ENCODE measurements at regions not wholly inside any gene's neighbourhood (a gene's known extent, or its start where the extent isn't known, plus 50 kb on each side); places are given as distances from the start of the nearest gene placed in this dataset.
"Not testable (repeated sequence)": the region's sequence is repeated elsewhere in the genome, so short reads cannot be mapped to it uniquely, and the experiment has no call there.

- not testable (repeated sequence) for H3K27ac ChIP-seq (ENCODE audit: low read depth, low read length); H3K36me3 Mint-ChIP-seq (ENCODE audit: low read depth); H3K9ac ChIP-seq (ENCODE audit: extremely low read depth, low read length, poor library complexity, severe bottlenecking); H3K4me1 ChIP-seq (ENCODE audit: control insufficient read depth, insufficient read depth, low read length); DNase-seq; H3K4me3 ChIP-seq (ENCODE audit: low read length); H3K27me3 ChIP-seq (ENCODE audit: control insufficient read depth, insufficient read depth, low read length, poor library complexity, severe bottlenecking); H3K27ac Mint-ChIP-seq; H3K4me3 Mint-ChIP-seq; H3K36me3 ChIP-seq (ENCODE audit: control insufficient read depth, insufficient read depth, low read length); H3K27me3 Mint-ChIP-seq (ENCODE audit: insufficient read depth)
- peaks cover 56% of the 10 kb centered on the region for H3K9me3 ChIP-seq (ENCODE audit: control insufficient read depth, low read length)
- Mint-ChIP-seq H3K9me3 (peaks cover 25% of the 10 kb centered on the region), H3K4me1 (peaks cover 19% of the 10 kb centered on the region)
- 94 to 95% methylated on average over 4 to 6 of the region's 7 CpGs for WGBS, 2 experiments (ENCODE audit: insufficient coverage in 1 of 2, insufficient read length in 1 of 2)
Measured at GRCh38 chr3:17812328-17812727, 69.9 kb upstream of the TBC1D5 start.

- peaks cover 8% of the 10 kb centered on the region for H3K4me1 ChIP-seq (ENCODE audit: control insufficient read depth, insufficient read depth, low read length)
- no peak overlapping the region for H3K27ac ChIP-seq (ENCODE audit: low read depth, low read length)
- peak overlapping the region; percentile 15 for H3K4me3 ChIP-seq (ENCODE audit: low read length)
- H3K9ac ChIP-seq (ENCODE audit: extremely low read depth, low read length, poor library complexity, severe bottlenecking), result no peak overlapping the region
- TF ChIP-seq, protein P1, sequence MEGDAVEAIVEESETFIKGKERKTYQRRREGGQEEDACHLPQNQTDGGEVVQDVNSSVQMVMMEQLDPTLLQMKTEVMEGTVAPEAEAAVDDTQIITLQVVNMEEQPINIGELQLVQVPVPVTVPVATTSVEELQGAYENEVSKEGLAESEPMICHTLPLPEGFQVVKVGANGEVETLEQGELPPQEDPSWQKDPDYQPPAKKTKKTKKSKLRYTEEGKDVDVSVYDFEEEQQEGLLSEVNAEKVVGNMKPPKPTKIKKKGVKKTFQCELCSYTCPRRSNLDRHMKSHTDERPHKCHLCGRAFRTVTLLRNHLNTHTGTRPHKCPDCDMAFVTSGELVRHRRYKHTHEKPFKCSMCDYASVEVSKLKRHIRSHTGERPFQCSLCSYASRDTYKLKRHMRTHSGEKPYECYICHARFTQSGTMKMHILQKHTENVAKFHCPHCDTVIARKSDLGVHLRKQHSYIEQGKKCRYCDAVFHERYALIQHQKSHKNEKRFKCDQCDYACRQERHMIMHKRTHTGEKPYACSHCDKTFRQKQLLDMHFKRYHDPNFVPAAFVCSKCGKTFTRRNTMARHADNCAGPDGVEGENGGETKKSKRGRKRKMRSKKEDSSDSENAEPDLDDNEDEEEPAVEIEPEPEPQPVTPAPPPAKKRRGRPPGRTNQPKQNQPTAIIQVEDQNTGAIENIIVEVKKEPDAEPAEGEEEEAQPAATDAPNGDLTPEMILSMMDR (conservative IDR thresholded peaks at IDR 0.05), result no peak
- peaks cover 49% of the 10 kb centered on the region for H3K9me3 ChIP-seq (ENCODE audit: control insufficient read depth, low read length)
- Mint-ChIP-seq H3K4me1 (peaks cover 19% of the 10 kb centered on the region), H3K4me3 (no peak overlapping the region), H3K27ac (no peak overlapping the region), H3K9me3 (peaks cover 18% of the 10 kb centered on the region), H3K36me3 (ENCODE audit: low read depth) (peaks cover 1% of the 10 kb centered on the region), H3K27me3 (ENCODE audit: insufficient read depth) (no peaks in the 10 kb centered on the region)
- H3K36me3 ChIP-seq (ENCODE audit: control insufficient read depth, insufficient read depth, low read length), result no peaks in the 10 kb centered on the region
- DNase-seq, result no peak
- no peaks in the 10 kb centered on the region for H3K27me3 ChIP-seq (ENCODE audit: control insufficient read depth, insufficient read depth, low read length, poor library complexity, severe bottlenecking)
Measured at GRCh38 chr3:17811646-17812045, 69.2 kb upstream of the TBC1D5 start.

DNA sequence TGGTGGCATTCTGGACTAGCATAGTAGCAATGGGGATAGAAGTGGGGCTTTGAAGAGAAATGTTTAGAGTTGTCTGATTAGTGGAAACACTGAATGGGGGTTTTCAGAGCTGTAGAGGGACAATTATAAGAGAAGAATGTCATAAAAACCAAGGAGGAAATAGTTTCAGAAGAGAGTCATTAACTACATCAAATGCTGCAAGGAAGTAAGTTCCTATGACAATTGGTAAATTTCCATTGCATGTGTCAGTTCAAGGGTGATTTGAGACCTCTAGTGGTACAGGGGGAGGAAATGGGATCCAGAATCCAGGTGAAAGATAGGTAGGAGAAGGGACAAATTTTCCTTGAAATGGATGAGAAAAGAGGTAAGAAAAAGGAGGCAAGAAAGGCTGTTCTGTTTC, 68.3 kb upstream of the TBC1D5 start:
- Histone ChIP-seq H3K36me3 (ENCODE audit: control insufficient read depth, insufficient read depth, low read length) (no peaks in the 10 kb centered on the region), H3K9me3 (ENCODE audit: control insufficient read depth, low read length) (peaks cover 40% of the 10 kb centered on the region), H3K9ac (ENCODE audit: extremely low read depth, low read length, poor library complexity, severe bottlenecking) (no peak overlapping the region), H3K4me1 (ENCODE audit: control insufficient read depth, insufficient read depth, low read length) (peaks cover 8% of the 10 kb centered on the region), H3K27ac (ENCODE audit: low read depth, low read length) (no peak overlapping the region), H3K27me3 (ENCODE audit: control insufficient read depth, insufficient read depth, low read length, poor library complexity, severe bottlenecking) (no peaks in the 10 kb centered on the region), H3K4me3 (ENCODE audit: low read length) (no peak overlapping the region)
- Mint-ChIP-seq H3K9me3 (peaks cover 10% of the 10 kb centered on the region), H3K27ac (no peak overlapping the region), H3K4me1 (peaks cover 19% of the 10 kb centered on the region), H3K4me3 (no peak overlapping the region), H3K27me3 (ENCODE audit: insufficient read depth) (no peaks in the 10 kb centered on the region), H3K36me3 (ENCODE audit: low read depth) (no peaks in the 10 kb centered on the region)
- no peak for DNase-seq
- TF ChIP-seq, protein P1 (conservative IDR thresholded peaks at IDR 0.05), result peak; percentile 64

DNA sequence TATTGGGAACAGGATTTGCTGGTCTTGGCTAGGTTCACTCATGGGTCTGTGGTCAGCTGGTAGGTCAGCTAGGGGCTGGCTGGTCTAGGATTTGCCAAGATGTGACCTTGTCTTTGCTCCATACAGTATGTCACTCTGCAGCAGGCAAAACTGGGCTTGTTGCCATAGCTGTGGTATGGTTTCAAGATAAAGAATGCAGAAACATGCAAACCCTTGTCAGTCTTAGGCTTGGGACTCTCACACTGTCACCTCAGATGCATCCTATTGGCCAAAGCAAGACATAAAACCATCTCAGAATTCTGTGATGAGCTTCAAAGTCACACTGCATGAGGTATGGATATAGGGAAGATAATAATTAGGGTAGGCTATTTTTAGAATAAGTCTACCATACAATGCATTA, 66.6 kb upstream of the TBC1D5 start:
- Histone ChIP-seq H3K4me3 (ENCODE audit: low read length) (no peak overlapping the region), H3K4me1 (ENCODE audit: control insufficient read depth, insufficient read depth, low read length) (peaks cover 8% of the 10 kb centered on the region), H3K9me3 (ENCODE audit: control insufficient read depth, low read length) (peaks cover 22% of the 10 kb centered on the region), H3K36me3 (ENCODE audit: control insufficient read depth, insufficient read depth, low read length) (no peaks in the 10 kb centered on the region), H3K27me3 (ENCODE audit: control insufficient read depth, insufficient read depth, low read length, poor library complexity, severe bottlenecking) (no peaks in the 10 kb centered on the region), H3K9ac (ENCODE audit: extremely low read depth, low read length, poor library complexity, severe bottlenecking) (no peak overlapping the region), H3K27ac (ENCODE audit: low read depth, low read length) (no peak overlapping the region)
- Mint-ChIP-seq H3K27me3 (ENCODE audit: insufficient read depth) (no peaks in the 10 kb centered on the region), H3K9me3 (peaks cover 3% of the 10 kb centered on the region), H3K4me3 (no peak overlapping the region), H3K27ac (no peak overlapping the region), H3K4me1 (peaks cover 19% of the 10 kb centered on the region), H3K36me3 (ENCODE audit: low read depth) (no peaks in the 10 kb centered on the region)
- no peak for DNase-seq
- TF ChIP-seq, protein P1 (conservative IDR thresholded peaks at IDR 0.05), result no peak

All from endodermal cell (in vitro differentiated cells).